Neuronal stem cell (in vitro differentiated cells): ENCODE measurements at regions not wholly inside any gene's neighbourhood (a gene's known extent, or its start where the extent isn't known, plus 50 kb on each side); places are given as distances from the start of the nearest gene placed in this dataset.
A peak's percentile ranks its signal among the peaks of the same experiment; 100 is the strongest.

Source experiments
- DNase-seq: peaks from one replicate; pipeline ENCODE4 v3.0.0-alpha.2; 2013; ENCODE audit warnings: low spot score
- H2AFZ ChIP-seq: one replicate; pipeline ENCODE4 v1.6.1; 2013; ENCODE audit warnings: mild to moderate bottlenecking, low read length, inconsistent platforms
- H2AK5ac ChIP-seq: 2 replicates; pipeline ENCODE4 v1.6.1; 2013; ENCODE audit warnings: low read depth, mild to moderate bottlenecking, inconsistent platforms, low read length, moderate library complexity, mixed read lengths
- H2BK120ac ChIP-seq: 2 replicates; pipeline ENCODE4 v1.6.1; 2013; ENCODE audit warnings: low read depth, mild to moderate bottlenecking, inconsistent platforms, low read length, moderate library complexity, mixed read lengths
- H2BK12ac ChIP-seq: one replicate; pipeline ENCODE4 v1.6.1; 2013; ENCODE audit warnings: low read length, inconsistent platforms
- H2BK15ac ChIP-seq: 2 replicates; pipeline ENCODE4 v1.6.1; 2013; ENCODE audit warnings: mild to moderate bottlenecking, low read length, inconsistent platforms, mixed read lengths
- H2BK5ac ChIP-seq: one replicate; pipeline ENCODE4 v1.6.1; 2013; ENCODE audit warnings: inconsistent platforms, mild to moderate bottlenecking, low read length, moderate library complexity
- H3K14ac ChIP-seq: one replicate; pipeline ENCODE4 v1.6.1; 2013; ENCODE audit warnings: low read length, inconsistent platforms
- H3K18ac ChIP-seq: 2 replicates; pipeline ENCODE4 v1.6.1; 2013; ENCODE audit warnings: low read length, inconsistent platforms
- H3K23ac ChIP-seq: 2 replicates; pipeline ENCODE4 v1.6.1; 2013; ENCODE audit warnings: low read depth, mild to moderate bottlenecking, mixed read lengths, low read length, inconsistent platforms; ENCODE audit not compliant: poor library complexity
- H3K27ac ChIP-seq: replicated peaks from 3 replicates; pipeline ENCODE4 v1.5.1; 2013; ENCODE audit warnings: low read length, inconsistent platforms
- H3K27me3 ChIP-seq, 3 experiments: 2 replicates each; pipeline ENCODE4 v1.6.1; 2013; ENCODE audit warnings: low read length in 3 of 3, mild to moderate bottlenecking in 2 of 3, inconsistent platforms in 1 of 3, low read depth in 1 of 3, mixed read lengths in 1 of 3, moderate library complexity in 1 of 3; ENCODE audit not compliant: control insufficient read depth in 3 of 3, insufficient read depth in 3 of 3
- H3K36me3 ChIP-seq, 2 donors: replicated peaks in 1 of 2; 2 replicates each; pipeline ENCODE4 v1.6.1; 2013; ENCODE audit warnings: low read length in 2 of 2; ENCODE audit not compliant: control insufficient read depth in 2 of 2, insufficient read depth in 2 of 2
- H3K4ac ChIP-seq: 2 replicates; pipeline ENCODE4 v1.6.1; 2013; ENCODE audit warnings: inconsistent platforms, mild to moderate bottlenecking, low read length, moderate library complexity
- H3K4me1 ChIP-seq, 2 donors: 1 replicate in 1 of 2; 2 replicates in 1 of 2; pipeline ENCODE4 v1.6.1; 2013; ENCODE audit warnings: low read length in 2 of 2, low read depth in 1 of 2; ENCODE audit not compliant: control insufficient read depth in 2 of 2, insufficient read depth in 1 of 2
- H3K4me2 ChIP-seq: one replicate; pipeline ENCODE4 v1.6.1; 2013; ENCODE audit warnings: mild to moderate bottlenecking, low read length, inconsistent platforms; ENCODE audit not compliant: insufficient read depth, poor library complexity, severe bottlenecking
- H3K4me3 ChIP-seq, 2 donors: 2 replicates each; pipeline ENCODE4 v1.5.1; 2013; ENCODE audit warnings: low read length in 2 of 2, mild to moderate bottlenecking in 2 of 2, inconsistent platforms in 1 of 2, moderate library complexity in 1 of 2
- H3K79me1 ChIP-seq: one replicate; pipeline ENCODE4 v1.6.1; 2013; ENCODE audit warnings: low read depth, mild to moderate bottlenecking, inconsistent platforms, low read length, moderate library complexity
- H3K9ac ChIP-seq: one replicate; pipeline ENCODE4 v1.6.1; 2013; ENCODE audit warnings: mild to moderate bottlenecking, low read depth, low read length, inconsistent platforms; ENCODE audit not compliant: poor library complexity
- H3K9me3 ChIP-seq, 2 donors: replicated peaks in 1 of 2; 2 replicates each; pipeline versions ENCODE3 to v1.6.1; 2013; ENCODE audit warnings: low read length in 2 of 2, mild to moderate bottlenecking in 2 of 2, inconsistent platforms in 1 of 2, low read depth in 1 of 2, mixed read lengths in 1 of 2, moderate library complexity in 1 of 2; ENCODE audit not compliant: control insufficient read depth in 2 of 2, insufficient read depth in 1 of 2
- H4K8ac ChIP-seq: one replicate; pipeline ENCODE4 v1.6.1; 2013; ENCODE audit warnings: low read depth, mild to moderate bottlenecking, inconsistent platforms, low read length, moderate library complexity
- H4K91ac ChIP-seq: one replicate; pipeline ENCODE4 v1.6.1; 2013; ENCODE audit warnings: low read length, low read depth, mild to moderate bottlenecking, inconsistent platforms; ENCODE audit not compliant: poor library complexity
- WGBS, 2 donors: extraction: QIAGEN DNeasy Blood & Tissue Kit; methylation state at CpG; one replicate each; pipeline ENCODE4 v1.1.7; 2013; ENCODE audit warnings: missing lambda C conversion rate in 2 of 2, mixed read lengths in 1 of 2; ENCODE audit not compliant: insufficient read length in 2 of 2, insufficient replicate concordance in 1 of 2; ENCODE audit errors: extremely low coverage in 2 of 2; 5-methylcytosine and 5-hydroxymethylcytosine counted together

GRCh38 chr4:160495356-160495755 is 1392.5 kb downstream of the RAPGEF2 start:
- Histone ChIP-seq H2BK120ac (no peak overlapping the region), H2BK12ac (no peak overlapping the region), H3K4me2 (no peak overlapping the region), H3K4ac (no peak overlapping the region), H3K36me3 (no peaks in the 10 kb centered on the region), H3K23ac (no peak overlapping the region), H3K4me3 (no peak overlapping the region), H3K9ac (no peak overlapping the region), H2BK5ac (no peak overlapping the region), H3K27ac (no peak overlapping the region), H4K91ac (no peak overlapping the region), H2AK5ac (no peak overlapping the region), H3K18ac (no peak overlapping the region), H3K14ac (no peak overlapping the region), H3K79me1 (no peaks in the 10 kb centered on the region), H3K4me1 (no peaks in the 10 kb centered on the region), H2BK15ac (no peak overlapping the region), H2AFZ (no peak overlapping the region), H4K8ac (no peak overlapping the region), H3K9me3 (peaks cover 0 to 2% of the 10 kb centered on the region in 2 donors), H3K27me3 (no peaks in the 10 kb centered on the region)
- no peak for DNase-seq
- no CpG with 5 or more reads among the region's 2 CpGs for WGBS, 2 donors

DNA sequence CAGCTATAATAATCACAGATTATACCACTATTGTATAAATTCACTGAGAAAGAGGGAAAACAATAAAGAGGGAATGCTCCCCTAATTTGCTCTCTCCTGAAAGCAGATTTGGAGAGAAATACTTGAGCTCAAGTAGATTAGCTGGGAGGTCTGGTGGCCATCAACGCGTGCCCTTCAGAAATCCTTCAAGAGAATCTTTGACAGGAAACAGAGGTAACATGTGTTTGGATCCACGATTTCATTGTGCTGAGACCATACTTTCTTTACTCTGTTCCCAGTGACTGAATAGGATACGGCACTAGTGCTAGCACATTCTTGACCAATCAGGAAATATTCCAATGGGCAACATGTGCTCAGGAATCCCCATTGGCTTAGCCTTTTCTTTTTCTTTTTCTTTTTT is 1395.3 kb downstream of the RAPGEF2 start:
- no CpG with 5 or more reads among the region's 4 CpGs for WGBS, 2 donors

DNA sequence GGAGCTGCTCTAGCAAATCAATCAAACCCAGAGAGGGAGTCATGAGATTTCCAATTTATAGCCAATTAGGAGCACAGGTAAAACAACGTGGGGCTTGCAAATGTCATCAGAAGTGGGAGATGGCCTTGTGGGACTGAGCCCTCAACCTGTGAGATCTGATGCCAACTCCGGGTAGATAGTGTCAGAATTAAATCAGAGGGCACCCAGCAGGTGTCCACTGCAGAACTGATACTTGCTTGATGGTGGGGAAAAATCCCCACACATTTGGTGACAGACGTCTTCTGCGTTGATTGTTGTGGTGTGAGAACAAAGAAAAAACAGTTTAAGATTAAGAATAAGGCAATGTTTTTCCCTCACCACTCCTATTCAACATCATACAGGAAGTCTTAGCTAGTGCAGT is 1402.8 kb downstream of the RAPGEF2 start:
- Histone ChIP-seq H2BK5ac (no peak overlapping the region), H3K4ac (no peak overlapping the region), H3K23ac (no peak overlapping the region), H2AK5ac (no peak overlapping the region), H3K14ac (no peak overlapping the region), H4K8ac (no peak overlapping the region), H3K36me3 (no peaks in the 10 kb centered on the region), H3K18ac (no peak overlapping the region), H2AFZ (peak overlapping the region; percentile 15), H2BK15ac (no peak overlapping the region), H3K9me3 (no peaks in the 10 kb centered on the region), H3K9ac (no peak overlapping the region), H3K4me1 (no peaks in the 10 kb centered on the region), H2BK12ac (no peak overlapping the region), H3K79me1 (no peaks in the 10 kb centered on the region), H3K4me3 (no peak overlapping the region), H3K27me3 (no peaks in the 10 kb centered on the region), H2BK120ac (no peak overlapping the region), H3K27ac (no peak overlapping the region), H4K91ac (no peak overlapping the region), H3K4me2 (no peak overlapping the region)
- no CpG with 5 or more reads among the region's 4 CpGs for WGBS, 2 donors
- DNase-seq = no peak

More for the DNA sequence above, 1395.3 kb downstream of the RAPGEF2 start:
- Histone ChIP-seq H3K27ac (no peak overlapping the region), H3K4me3 (no peak overlapping the region), H3K4me2 (no peak overlapping the region), H3K79me1 (no peaks in the 10 kb centered on the region), H2BK5ac (no peak overlapping the region), H3K14ac (no peak overlapping the region), H3K9me3 (no peaks in the 10 kb centered on the region), H2AK5ac (no peak overlapping the region), H3K4ac (no peak overlapping the region), H2BK15ac (no peak overlapping the region), H3K27me3 (no peaks in the 10 kb centered on the region), H2BK120ac (no peak overlapping the region), H2AFZ (no peak overlapping the region), H3K23ac (no peak overlapping the region), H3K9ac (no peak overlapping the region), H3K4me1 (no peaks in the 10 kb centered on the region), H4K8ac (no peak overlapping the region), H3K36me3 (no peaks in the 10 kb centered on the region), H3K18ac (no peak overlapping the region), H2BK12ac (no peak overlapping the region), H4K91ac (no peak overlapping the region)
- no peak for DNase-seq

- no peaks in the 10 kb centered on the region for H3K27me3 ChIP-seq
- H3K36me3 ChIP-seq = no peaks in the 10 kb centered on the region
- H2BK12ac ChIP-seq = no peak overlapping the region
- no peak overlapping the region for H3K18ac ChIP-seq
- no peak overlapping the region for H3K4ac ChIP-seq
- H3K79me1 ChIP-seq = no peaks in the 10 kb centered on the region
- no peak overlapping the region for H2BK120ac ChIP-seq
- H2BK15ac ChIP-seq = no peak overlapping the region
- no peak overlapping the region for H3K9ac ChIP-seq
- no peak overlapping the region for H3K14ac ChIP-seq
- DNase-seq = no peak
- no peak overlapping the region for H3K23ac ChIP-seq
- no peaks in the 10 kb centered on the region for H3K9me3 ChIP-seq
- H4K91ac ChIP-seq = no peak overlapping the region
- H2BK5ac ChIP-seq = no peak overlapping the region
- no peaks in the 10 kb centered on the region for H3K4me1 ChIP-seq
- no peak overlapping the region for H3K27ac ChIP-seq
- H3K4me2 ChIP-seq = no peak overlapping the region
- no peak overlapping the region for H2AK5ac ChIP-seq
- no peak overlapping the region for H2AFZ ChIP-seq
- H3K4me3 ChIP-seq = no peak overlapping the region
- no peak overlapping the region for H4K8ac ChIP-seq
Observed at GRCh38 chr4:160510928-160511327, 1408.0 kb downstream of the RAPGEF2 start.
